ENCODE measurements at regions not wholly inside any gene's neighbourhood (a gene's known extent, or its start where the extent isn't known, plus 50 kb on each side); places are given as distances from the start of the nearest gene placed in this dataset.

GRCh38 chr7:142409471-142409870 is 151.6 kb upstream of the PRSS58 start:
- DNase-seq (ENCODE audit: low read depth in 2 of 2), result no peak

- DNase-seq (ENCODE audit: low read depth in 2 of 2), result no peak
Measured at GRCh38 chr7:142408794-142409193, 150.9 kb upstream of the PRSS58 start.

- DNase-seq (ENCODE audit: low read depth in 2 of 2), result no peak
Measured at GRCh38 chr7:142407939-142408570, 150.2 kb upstream of the PRSS58 start.

- DNase-seq (ENCODE audit: low read depth in 2 of 2), result no peak
Measured at GRCh38 chr7:142405122-142405765, 147.4 kb upstream of the PRSS58 start.

GRCh38 chr7:142401951-142402350 is 144.1 kb upstream of the PRSS58 start:
- no peak for DNase-seq (ENCODE audit: low read depth in 2 of 2)

GRCh38 chr7:142400042-142400533 is 142.2 kb upstream of the PRSS58 start:
- no peak for DNase-seq (ENCODE audit: low read depth in 2 of 2)

- no peak for DNase-seq (ENCODE audit: low read depth in 2 of 2)
Measured at GRCh38 chr7:142391191-142391992, 133.5 kb upstream of the PRSS58 start.

- no peak for DNase-seq (ENCODE audit: low read depth in 2 of 2)
Measured at GRCh38 chr7:142389544-142389943, 131.7 kb upstream of the PRSS58 start.

GRCh38 chr7:142385491-142386340 is 127.9 kb upstream of the PRSS58 start:
- no peak for DNase-seq (ENCODE audit: low read depth in 2 of 2)

GRCh38 chr7:142384493-142384922 is 126.7 kb upstream of the PRSS58 start:
- DNase-seq (ENCODE audit: low read depth in 2 of 2), result no peak

- no peak for DNase-seq (ENCODE audit: low read depth in 2 of 2)
Measured at GRCh38 chr7:142383841-142384492, 126.1 kb upstream of the PRSS58 start.

GRCh38 chr7:142381727-142382390 is 124.0 kb upstream of the PRSS58 start:
- no peak for DNase-seq (ENCODE audit: low read depth in 2 of 2)

GRCh38 chr7:142380069-142380468 is 122.2 kb upstream of the PRSS58 start:
- no peak for DNase-seq (ENCODE audit: low read depth in 2 of 2)

- DNase-seq (ENCODE audit: low read depth in 2 of 2), result no peak
Measured at GRCh38 chr7:142379201-142379885, 121.5 kb upstream of the PRSS58 start.

GRCh38 chr7:142377567-142377966 is 119.7 kb upstream of the PRSS58 start:
- DNase-seq (ENCODE audit: low read depth in 2 of 2), result no peak

GRCh38 chr7:142376356-142376997 is 118.6 kb upstream of the PRSS58 start:
- DNase-seq (ENCODE audit: low read depth in 2 of 2), result no peak

- no peak for DNase-seq (ENCODE audit: low read depth in 2 of 2)
Measured at GRCh38 chr7:142375710-142376313, 118.0 kb upstream of the PRSS58 start.

GRCh38 chr7:142372727-142373126 is 114.9 kb upstream of the PRSS58 start:
- DNase-seq (ENCODE audit: low read depth in 2 of 2), result no peak
